Activated CD8-positive, alpha-beta T cell treated with anti-CD3 and anti-CD28 coated beads for 36 hours (primary cell): ENCODE measurements at regions not wholly inside any gene's neighbourhood (a gene's known extent, or its start where the extent isn't known, plus 50 kb on each side); places are given as distances from the start of the nearest gene placed in this dataset.

Experiments
- ATAC-seq: fragments of 200-7000 bp; cut with Tn5 transposase; one replicate; pipeline ENCODE4 v1.10.0; 2021; ENCODE audit warnings: mild to moderate bottlenecking, moderate library complexity
- CTCF ChIA-PET: fragments of 350-600 bp; sonication (Branson Sonifier 250); formaldehyde crosslinking; loops from one replicate; lab custom pipeline; 2021; ENCODE audit warnings: antibody characterized with exemption; lab: Charles Lee
- POLR2A ChIA-PET: fragments of 350-600 bp; sonication (Branson Sonifier 250); formaldehyde crosslinking; loops from one replicate; lab custom pipeline; 2021; ENCODE audit warnings: antibody characterized with exemption; lab: Charles Lee
- DNase-seq: peaks from one replicate; pipeline ENCODE4 v3.0.0-alpha.2; 2020
- H3K27ac Mint-ChIP-seq: one replicate; pipeline ENCODE4 v1.8.0; 2021; ENCODE audit warnings: mild to moderate bottlenecking, mixed read lengths
- H3K27me3 Mint-ChIP-seq: one replicate; pipeline ENCODE4 v1.8.0; 2021; ENCODE audit warnings: mixed read lengths
- H3K36me3 Mint-ChIP-seq: one replicate; pipeline ENCODE4 v1.8.0; 2021; ENCODE audit warnings: low read depth, mixed read lengths
- H3K4me1 Mint-ChIP-seq: one replicate; pipeline ENCODE4 v1.8.0; 2021; ENCODE audit warnings: low read depth, mixed read lengths
- H3K4me3 Mint-ChIP-seq: one replicate; pipeline ENCODE4 v1.8.0; 2021; ENCODE audit warnings: mild to moderate bottlenecking, moderate library complexity, mixed read lengths
- H3K9me3 Mint-ChIP-seq: one replicate; pipeline ENCODE4 v1.8.0; 2021; ENCODE audit warnings: mixed read lengths
- CTCF ChIP-seq: fragments of 200-600 bp; IDR thresholded peaks from one replicate; pipeline ENCODE4 v1.8.0; 2022; ENCODE audit warnings: antibody characterized with exemption, mild to moderate bottlenecking
- intact Hi-C: fragments of 100-400 bp; cut with micrococcal nuclease; formaldehyde crosslinking; loops from one replicate; pipeline ENCODE4 v1.10.0; 2022

- no peak for TF ChIP-seq CTCF
- Mint-ChIP-seq H3K36me3 (no peaks in the 10 kb centered on the region), H3K4me1 (no peaks in the 10 kb centered on the region), H3K27ac (no peak overlapping the region), H3K9me3 (no peaks in the 10 kb centered on the region), H3K4me3 (no peak overlapping the region), H3K27me3 (peaks cover 15% of the 10 kb centered on the region)
- ATAC-seq (no peak), DNase-seq (no peak)
- intact Hi-C loops, result no loop called here
- ChIA-PET CTCF (no interaction called here), POLR2A (no interaction called here)
Observed at GRCh38 chr11:116312570-116313391, 460.0 kb downstream of the BUD13 start.

GRCh38 chr11:116311206-116311605 lies 461.6 kb downstream of the BUD13 start:
- Mint-ChIP-seq H3K4me3 (no peak overlapping the region), H3K36me3 (no peaks in the 10 kb centered on the region), H3K27me3 (peaks cover 13% of the 10 kb centered on the region), H3K9me3 (no peaks in the 10 kb centered on the region), H3K27ac (no peak overlapping the region), H3K4me1 (no peaks in the 10 kb centered on the region)
- CTCF ChIA-PET, result no interaction called here
- DNase-seq (no peak), ATAC-seq (no peak)
- intact Hi-C loops, result no loop called here
- no peak for TF ChIP-seq CTCF
- POLR2A ChIA-PET, result no interaction called here

- no peak for ATAC-seq
- no peak overlapping the region for H3K4me3 Mint-ChIP-seq
- H3K4me1 Mint-ChIP-seq, result no peaks in the 10 kb centered on the region
- H3K9me3 Mint-ChIP-seq, result no peaks in the 10 kb centered on the region
- DNase-seq, result no peak
- ChIA-PET CTCF (no interaction called here), POLR2A (no interaction called here)
- TF ChIP-seq CTCF, result no peak
- intact Hi-C loops, result no loop called here
- no peaks in the 10 kb centered on the region for H3K36me3 Mint-ChIP-seq
- no peak overlapping the region for H3K27ac Mint-ChIP-seq
- peaks cover 13% of the 10 kb centered on the region for H3K27me3 Mint-ChIP-seq
Observed at GRCh38 chr11:116310698-116311097, 462.1 kb downstream of the BUD13 start.

DNA sequence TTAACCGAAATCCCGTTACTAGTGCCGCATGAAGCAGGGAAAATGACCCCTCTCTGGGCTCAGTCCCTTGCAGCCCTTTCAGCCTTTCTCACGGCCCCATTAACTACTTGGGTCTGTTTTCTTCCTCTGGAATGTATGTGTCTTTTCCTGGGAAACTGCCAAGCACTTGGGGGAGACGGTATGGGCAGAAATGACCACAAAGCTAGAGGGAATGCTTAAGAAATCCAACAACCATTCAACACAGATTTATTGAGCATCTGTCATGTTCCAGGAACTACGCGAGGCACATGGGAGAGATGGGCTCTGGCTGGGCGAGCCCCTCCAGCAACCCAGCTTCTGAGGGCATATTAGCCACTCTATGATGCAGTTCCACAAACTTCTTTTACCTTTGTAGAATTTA lies 462.6 kb downstream of the BUD13 start:
- intact Hi-C loops, result no loop called here
- ChIA-PET POLR2A (no interaction called here), CTCF (no interaction called here)
- DNase-seq (no peak), ATAC-seq (no peak)
- Mint-ChIP-seq H3K4me1 (no peaks in the 10 kb centered on the region), H3K27me3 (peaks cover 13% of the 10 kb centered on the region), H3K36me3 (no peaks in the 10 kb centered on the region), H3K4me3 (no peak overlapping the region), H3K27ac (no peak overlapping the region), H3K9me3 (no peaks in the 10 kb centered on the region)
- TF ChIP-seq CTCF, result no peak

DNA sequence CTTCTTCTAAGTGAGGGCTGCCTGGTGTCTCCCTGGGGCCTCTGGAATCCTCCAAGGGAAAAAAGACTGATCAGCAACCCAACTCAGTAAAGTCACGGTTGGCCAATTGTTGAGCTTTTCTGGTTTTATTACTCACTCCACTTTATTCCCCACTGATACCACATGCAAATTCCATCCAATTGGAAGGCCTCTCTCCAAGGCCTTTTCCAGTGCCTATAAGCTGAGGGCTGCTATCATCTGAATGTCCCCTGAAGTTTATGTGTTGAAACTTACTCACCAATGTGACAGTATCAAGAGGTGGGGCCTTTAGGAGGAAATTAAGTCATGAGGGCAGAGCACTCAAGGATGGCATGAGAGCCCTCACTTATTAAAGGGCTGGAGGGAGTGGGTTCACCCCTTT lies 463.3 kb downstream of the BUD13 start:
- intact Hi-C loops, result no loop called here
- TF ChIP-seq CTCF, result no peak
- POLR2A ChIA-PET, result no interaction called here

More for the DNA sequence above, 463.3 kb downstream of the BUD13 start:
- DNase-seq (no peak), ATAC-seq (no peak)
- Mint-ChIP-seq H3K4me3 (no peak overlapping the region), H3K27ac (no peak overlapping the region), H3K36me3 (no peaks in the 10 kb centered on the region), H3K9me3 (no peaks in the 10 kb centered on the region), H3K27me3 (peaks cover 13% of the 10 kb centered on the region), H3K4me1 (no peaks in the 10 kb centered on the region)
- CTCF ChIA-PET, result no interaction called here
